ENCODE measurements at regions not wholly inside any gene's neighbourhood (a gene's known extent, or its start where the extent isn't known, plus 50 kb on each side); places are given as distances from the start of the nearest gene placed in this dataset.

DNA sequence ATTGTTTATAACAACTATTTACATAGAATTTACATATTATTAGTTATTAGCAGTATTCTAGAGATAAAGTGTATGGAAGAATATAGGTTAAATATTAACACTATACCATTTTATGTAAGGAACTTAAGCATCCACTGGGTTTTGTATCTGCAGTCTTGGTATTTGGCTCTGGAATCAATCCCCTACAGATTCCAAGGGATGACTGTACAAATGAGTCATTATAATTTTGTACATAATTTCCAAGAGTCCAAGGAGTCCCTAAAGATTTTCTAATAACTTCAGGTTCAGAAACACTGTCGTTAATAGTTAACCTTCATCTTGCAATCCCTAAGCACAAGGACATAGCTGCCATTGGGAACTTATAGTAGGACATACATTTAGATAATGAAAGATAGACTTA lies 254.8 kb upstream of the PDE4D start:
- Histone ChIP-seq H3K36me3 (ENCODE audit: low read depth) (no peaks in the 10 kb centered on the region), H3K27ac (no peak overlapping the region), H3K9me2 (ENCODE audit: insufficient read depth) (no peaks in the 10 kb centered on the region), H3F3A (ENCODE audit: insufficient read depth) (no peaks in the 10 kb centered on the region), H3K4me3 (no peak overlapping the region), H3K79me2 (ENCODE audit: insufficient read depth) (no peaks in the 10 kb centered on the region), H4K20me1 (ENCODE audit: insufficient read depth) (no peaks in the 10 kb centered on the region), H3K9me3 (ENCODE audit: low read depth) (no peaks in the 10 kb centered on the region), H3K4me2 (ENCODE audit: unreplicated experiment) (no peak overlapping the region), H3K27me3 (replicated peaks; ENCODE audit: insufficient read depth) (no peaks in the 10 kb centered on the region), H3K9ac (no peak overlapping the region), H3K4me1 (ENCODE audit: insufficient read depth) (no peaks in the 10 kb centered on the region), H2AFZ (no peak overlapping the region)
- WGBS, 2 experiments (ENCODE audit: low coverage in 1 of 2, low lambda C conversion rate in 2 of 2, missing lambda C conversion rate in 2 of 2) = 46 to 50% methylated on average over 1 of the region's 1 CpG
- peak; percentile 27 for DNase-seq
- in situ Hi-C loops (cut with MboI) = no loop called here
- no peak for TF ChIP-seq EZH2 (IDR thresholded peaks at IDR 0.05; ENCODE audit: insufficient read depth, poor library complexity, severe bottlenecking)
- TF ChIP-seq EZH2phosphoT487 (IDR thresholded peaks at IDR 0.05; ENCODE audit: insufficient read depth, low read depth) = no peak

DNA sequence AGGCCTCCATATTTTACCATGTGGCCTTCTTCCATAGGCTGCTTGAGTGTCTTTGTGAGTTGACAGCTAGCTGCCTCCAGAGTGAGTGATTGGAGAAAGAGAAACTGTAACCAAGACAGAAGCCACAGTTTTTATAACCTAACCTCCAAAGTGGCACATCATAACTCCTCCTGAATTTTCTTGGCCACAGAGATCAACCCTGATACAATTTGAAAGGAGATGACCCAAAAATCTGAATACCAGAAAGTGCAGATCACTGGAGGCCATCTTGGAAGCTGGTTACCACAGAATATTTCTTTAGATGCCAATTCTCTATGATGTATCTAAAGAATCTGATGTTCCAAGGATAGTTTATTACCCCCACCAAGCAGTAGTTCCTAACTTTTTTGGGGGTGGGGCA lies 254.3 kb upstream of the PDE4D start:
- Histone ChIP-seq H3K4me3 (no peak overlapping the region), H3F3A (ENCODE audit: insufficient read depth) (no peaks in the 10 kb centered on the region), H3K36me3 (ENCODE audit: low read depth) (no peaks in the 10 kb centered on the region), H3K79me2 (ENCODE audit: insufficient read depth) (no peaks in the 10 kb centered on the region), H2AFZ (no peak overlapping the region), H3K9ac (no peak overlapping the region), H3K9me3 (ENCODE audit: low read depth) (no peaks in the 10 kb centered on the region), H3K27me3 (replicated peaks; ENCODE audit: insufficient read depth) (no peaks in the 10 kb centered on the region), H3K27ac (no peak overlapping the region), H3K4me2 (ENCODE audit: unreplicated experiment) (no peak overlapping the region), H3K9me2 (ENCODE audit: insufficient read depth) (no peaks in the 10 kb centered on the region), H4K20me1 (ENCODE audit: insufficient read depth) (no peaks in the 10 kb centered on the region), H3K4me1 (ENCODE audit: insufficient read depth) (no peaks in the 10 kb centered on the region)
- in situ Hi-C loops (cut with MboI) = no loop called here
- TF ChIP-seq EZH2phosphoT487 (IDR thresholded peaks at IDR 0.05; ENCODE audit: insufficient read depth, low read depth) (no peak), EZH2 (IDR thresholded peaks at IDR 0.05; ENCODE audit: insufficient read depth, poor library complexity, severe bottlenecking) (no peak)
- DNase-seq = no peak

DNA sequence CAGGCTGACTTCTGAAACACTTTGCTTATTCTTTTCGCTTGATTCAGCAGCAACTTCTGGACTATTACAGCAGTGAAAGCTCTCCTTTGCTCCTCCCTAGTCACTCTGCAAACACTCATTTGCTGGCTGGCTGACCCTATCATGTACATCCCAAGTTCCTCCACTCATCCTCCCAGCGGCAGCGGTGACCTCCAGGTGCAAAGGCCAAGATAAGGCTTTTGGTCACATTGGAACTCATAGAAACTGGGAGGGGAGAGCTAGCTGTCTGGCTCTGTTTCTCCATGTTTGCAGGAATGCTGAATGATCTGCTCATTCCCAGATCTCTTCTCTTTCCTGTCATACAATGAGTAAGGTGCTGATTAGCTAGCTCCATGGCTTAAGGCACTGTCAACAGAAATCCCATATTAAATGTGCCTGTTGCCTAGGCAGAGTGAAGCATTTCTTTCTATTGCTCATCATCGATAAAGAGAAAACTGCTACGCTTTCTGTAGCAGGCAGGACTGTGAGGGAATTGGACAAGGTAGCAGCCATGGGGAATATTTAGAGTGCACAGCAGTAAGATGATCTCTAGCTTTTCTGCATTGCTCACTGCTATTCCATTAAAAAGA lies 250.5 kb upstream of the PDE4D start:
- WGBS, 2 experiments (ENCODE audit: low coverage in 1 of 2, low lambda C conversion rate in 2 of 2, missing lambda C conversion rate in 2 of 2) = 44% methylated on average over 5 of the region's 5 CpGs
- Histone ChIP-seq H3K36me3 (ENCODE audit: low read depth) (no peaks in the 10 kb centered on the region), H3K9ac (no peak overlapping the region), H3K9me2 (ENCODE audit: insufficient read depth) (no peaks in the 10 kb centered on the region), H3K79me2 (ENCODE audit: insufficient read depth) (no peaks in the 10 kb centered on the region), H3K4me1 (ENCODE audit: insufficient read depth) (no peaks in the 10 kb centered on the region), H3K9me3 (ENCODE audit: low read depth) (no peaks in the 10 kb centered on the region), H3K27me3 (replicated peaks; ENCODE audit: insufficient read depth) (no peaks in the 10 kb centered on the region), H2AFZ (no peak overlapping the region), H3K27ac (no peak overlapping the region), H3K4me2 (ENCODE audit: unreplicated experiment) (no peak overlapping the region), H4K20me1 (ENCODE audit: insufficient read depth) (no peaks in the 10 kb centered on the region), H3F3A (ENCODE audit: insufficient read depth) (no peaks in the 10 kb centered on the region), H3K4me3 (no peak overlapping the region)
- in situ Hi-C loops (cut with MboI) = no loop called here
- TF ChIP-seq EZH2phosphoT487 (IDR thresholded peaks at IDR 0.05; ENCODE audit: insufficient read depth, low read depth) = no peak
- TF ChIP-seq EZH2 (IDR thresholded peaks at IDR 0.05; ENCODE audit: insufficient read depth, poor library complexity, severe bottlenecking) = no peak
- no peak for DNase-seq

DNA sequence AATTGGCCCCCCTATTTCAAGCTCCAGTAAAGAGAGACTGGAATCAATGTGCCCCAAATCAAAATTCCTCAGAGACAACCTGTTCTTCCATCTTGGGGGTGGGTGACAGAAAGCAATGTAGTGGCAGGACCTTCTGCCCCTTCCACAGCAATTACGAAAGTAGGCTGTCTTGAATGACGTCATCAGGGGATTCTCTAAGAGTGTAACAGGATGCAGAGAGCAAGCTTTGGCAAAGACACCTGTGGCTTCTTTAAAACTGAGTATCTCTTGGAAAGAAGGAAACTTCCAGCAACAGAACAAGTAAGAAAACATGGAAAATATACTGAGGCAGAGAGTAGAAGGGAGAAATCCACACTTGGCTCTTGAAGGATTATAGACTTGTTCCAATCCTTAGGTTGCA lies 247.6 kb upstream of the PDE4D start:
- H3K9ac ChIP-seq = no peak overlapping the region
- no peaks in the 10 kb centered on the region for H3K36me3 ChIP-seq (ENCODE audit: low read depth)
- TF ChIP-seq EZH2 (IDR thresholded peaks at IDR 0.05; ENCODE audit: insufficient read depth, poor library complexity, severe bottlenecking) (no peak), EZH2phosphoT487 (IDR thresholded peaks at IDR 0.05; ENCODE audit: insufficient read depth, low read depth) (no peak)
- H3K27me3 ChIP-seq (replicated peaks; ENCODE audit: insufficient read depth) = no peaks in the 10 kb centered on the region
- no peaks in the 10 kb centered on the region for H3K4me1 ChIP-seq (ENCODE audit: insufficient read depth)
- no peaks in the 10 kb centered on the region for H3K79me2 ChIP-seq (ENCODE audit: insufficient read depth)
- no peak for DNase-seq
- in situ Hi-C loops (cut with MboI) = no loop called here
- no peak overlapping the region for H3K4me3 ChIP-seq
- H3K9me3 ChIP-seq (ENCODE audit: low read depth) = no peaks in the 10 kb centered on the region
- H3K27ac ChIP-seq = no peak overlapping the region
- no peak overlapping the region for H3K4me2 ChIP-seq (ENCODE audit: unreplicated experiment)
- H2AFZ ChIP-seq = no peak overlapping the region
- H4K20me1 ChIP-seq (ENCODE audit: insufficient read depth) = no peaks in the 10 kb centered on the region
- no peaks in the 10 kb centered on the region for H3F3A ChIP-seq (ENCODE audit: insufficient read depth)
- 20 to 32% methylated on average over 2 of the region's 2 CpGs for WGBS, 2 experiments (ENCODE audit: low coverage in 1 of 2, low lambda C conversion rate in 2 of 2, missing lambda C conversion rate in 2 of 2)
- no peaks in the 10 kb centered on the region for H3K9me2 ChIP-seq (ENCODE audit: insufficient read depth)

DNA sequence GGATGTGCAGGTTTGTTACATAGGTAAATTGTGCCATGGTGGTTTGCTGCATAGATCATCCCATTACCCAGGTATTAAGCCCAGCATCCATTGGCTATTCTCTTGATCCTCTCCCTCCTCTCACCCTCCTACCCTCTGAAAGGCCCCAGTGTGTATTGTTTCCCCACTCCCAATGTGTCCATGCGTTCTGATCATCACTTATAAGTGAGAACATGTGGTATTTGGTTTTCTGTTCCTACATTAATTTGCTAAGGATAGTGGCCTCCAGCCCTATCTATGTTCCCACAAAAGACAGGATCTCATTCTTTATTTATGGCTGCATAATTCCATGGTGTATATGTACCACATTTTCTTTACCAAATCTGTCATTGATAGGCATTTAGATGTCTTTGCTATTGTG lies 243.3 kb upstream of the PDE4D start:
- no peaks in the 10 kb centered on the region for H3F3A ChIP-seq (ENCODE audit: insufficient read depth)
- no peak overlapping the region for H3K4me2 ChIP-seq (ENCODE audit: unreplicated experiment)
- H3K36me3 ChIP-seq (ENCODE audit: low read depth) = no peaks in the 10 kb centered on the region
- H3K9me3 ChIP-seq (ENCODE audit: low read depth) = no peaks in the 10 kb centered on the region
- no peaks in the 10 kb centered on the region for H3K9me2 ChIP-seq (ENCODE audit: insufficient read depth)
- H3K79me2 ChIP-seq (ENCODE audit: insufficient read depth) = no peaks in the 10 kb centered on the region
- TF ChIP-seq EZH2phosphoT487 (IDR thresholded peaks at IDR 0.05; ENCODE audit: insufficient read depth, low read depth) = no peak
- TF ChIP-seq EZH2 (IDR thresholded peaks at IDR 0.05; ENCODE audit: insufficient read depth, poor library complexity, severe bottlenecking) = no peak
- no peak overlapping the region for H3K9ac ChIP-seq
- H2AFZ ChIP-seq = no peak overlapping the region
- no peaks in the 10 kb centered on the region for H3K27me3 ChIP-seq (replicated peaks; ENCODE audit: insufficient read depth)
- no peak overlapping the region for H3K4me3 ChIP-seq
- no peaks in the 10 kb centered on the region for H3K4me1 ChIP-seq (ENCODE audit: insufficient read depth)
- H3K27ac ChIP-seq = no peak overlapping the region
- 0 to 18% methylated on average over 1 of the region's 1 CpG for WGBS, 2 experiments (ENCODE audit: low coverage in 1 of 2, low lambda C conversion rate in 2 of 2, missing lambda C conversion rate in 2 of 2)
- H4K20me1 ChIP-seq (ENCODE audit: insufficient read depth) = no peaks in the 10 kb centered on the region
- in situ Hi-C loops (cut with MboI) = no loop called here
- no peak for DNase-seq

Measured in GM23248 (cell line).